ENCODE measurements at regions not wholly inside any gene's neighbourhood (a gene's known extent, or its start where the extent isn't known, plus 50 kb on each side); places are given as distances from the start of the nearest gene placed in this dataset.

DNA sequence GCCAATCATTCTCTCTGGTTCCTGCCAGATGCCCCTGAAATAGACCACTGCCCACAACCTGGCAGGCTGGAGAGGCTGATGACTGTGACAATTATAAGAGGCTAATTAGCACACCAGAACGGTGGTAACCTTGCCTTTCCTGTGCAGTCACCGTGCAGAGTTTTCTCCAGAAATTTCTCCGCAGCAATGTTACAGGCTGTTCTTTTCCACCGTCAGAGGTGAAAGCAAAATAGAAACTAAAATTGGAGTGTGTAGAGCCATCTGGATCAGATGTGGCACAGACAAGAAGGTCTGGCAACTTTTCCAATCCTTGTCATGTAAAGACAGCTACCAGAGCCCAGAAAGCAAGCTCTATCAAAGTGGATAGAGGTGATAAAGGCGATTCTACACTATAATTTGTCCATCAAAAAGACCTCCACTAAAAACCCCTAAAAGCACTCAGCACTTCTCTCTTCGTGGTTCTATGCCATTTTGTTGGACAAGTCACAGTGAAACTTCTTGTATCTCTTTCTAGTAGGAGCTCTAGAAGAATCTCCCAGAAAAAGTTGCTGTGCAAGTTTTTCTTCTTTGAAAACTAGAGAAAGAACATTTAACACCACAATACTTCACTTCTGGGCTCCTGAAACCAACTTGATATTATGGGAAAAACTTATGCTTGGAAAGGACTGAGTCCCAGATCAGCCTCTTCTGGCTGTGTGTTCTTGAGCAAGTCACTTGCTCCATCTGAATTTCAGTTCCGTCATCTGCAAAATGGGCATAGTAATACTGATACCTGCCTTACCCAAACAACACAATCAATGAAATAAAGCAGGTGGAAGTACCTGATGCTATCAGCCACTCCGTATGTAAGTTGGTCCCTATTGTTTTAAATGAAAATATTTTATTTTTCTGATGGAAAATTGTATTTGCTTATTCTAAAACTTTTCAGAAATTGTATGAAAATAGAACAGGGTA is 295.6 kb upstream of the DLGAP1 start:
- no peak for TF ChIP-seq EZH2phosphoT487 (IDR thresholded peaks at IDR 0.05; ENCODE audit: low read depth)
- TF ChIP-seq, protein P1, sequence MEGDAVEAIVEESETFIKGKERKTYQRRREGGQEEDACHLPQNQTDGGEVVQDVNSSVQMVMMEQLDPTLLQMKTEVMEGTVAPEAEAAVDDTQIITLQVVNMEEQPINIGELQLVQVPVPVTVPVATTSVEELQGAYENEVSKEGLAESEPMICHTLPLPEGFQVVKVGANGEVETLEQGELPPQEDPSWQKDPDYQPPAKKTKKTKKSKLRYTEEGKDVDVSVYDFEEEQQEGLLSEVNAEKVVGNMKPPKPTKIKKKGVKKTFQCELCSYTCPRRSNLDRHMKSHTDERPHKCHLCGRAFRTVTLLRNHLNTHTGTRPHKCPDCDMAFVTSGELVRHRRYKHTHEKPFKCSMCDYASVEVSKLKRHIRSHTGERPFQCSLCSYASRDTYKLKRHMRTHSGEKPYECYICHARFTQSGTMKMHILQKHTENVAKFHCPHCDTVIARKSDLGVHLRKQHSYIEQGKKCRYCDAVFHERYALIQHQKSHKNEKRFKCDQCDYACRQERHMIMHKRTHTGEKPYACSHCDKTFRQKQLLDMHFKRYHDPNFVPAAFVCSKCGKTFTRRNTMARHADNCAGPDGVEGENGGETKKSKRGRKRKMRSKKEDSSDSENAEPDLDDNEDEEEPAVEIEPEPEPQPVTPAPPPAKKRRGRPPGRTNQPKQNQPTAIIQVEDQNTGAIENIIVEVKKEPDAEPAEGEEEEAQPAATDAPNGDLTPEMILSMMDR (IDR thresholded peaks at IDR 0.05; ENCODE audit: low read depth, low read length): no peak
